Right cardiac atrium (tissue), 5 donors: ENCODE measurements at regions not wholly inside any gene's neighbourhood (a gene's known extent, or its start where the extent isn't known, plus 50 kb on each side); places are given as distances from the start of the nearest gene placed in this dataset.
A peak's percentile ranks its signal among the peaks of the same experiment; 100 is the strongest.

Source experiments
- ATAC-seq, 2 donors: fragments of 200-7000 bp; cut with Tn5 transposase; one replicate each; pipeline versions ENCODE4 v1.8.0 to v1.9.1; 2020; ENCODE audit warnings: moderate library complexity in 2 of 2, mild to moderate bottlenecking in 1 of 2
- DNase-seq, 3 donors: peaks; one replicate each; pipeline ENCODE4 v3.0.0-alpha.2; 2020
- H3K27ac ChIP-seq: one replicate; pipeline ENCODE4 v1.5.1; 2013; ENCODE audit warnings: mild to moderate bottlenecking, low read length, control low read depth, moderate library complexity
- H3K27me3 ChIP-seq: one replicate; pipeline ENCODE4 v1.6.1; 2013; ENCODE audit not compliant: control insufficient read depth, insufficient read depth
- H3K4me1 ChIP-seq: one replicate; pipeline ENCODE4 v1.6.1; 2013; ENCODE audit warnings: low read length; ENCODE audit not compliant: control insufficient read depth, insufficient read depth
- H3K4me3 ChIP-seq: one replicate; pipeline ENCODE4 v1.5.1; 2013; ENCODE audit warnings: low read length, control low read depth
- H3K9me3 ChIP-seq: one replicate; pipeline ENCODE4 v1.6.1; 2013; ENCODE audit warnings: low read length; ENCODE audit not compliant: control insufficient read depth
- WGBS: extraction: QIAGEN DNeasy Blood & Tissue Kit; methylation state at CpG from one replicate; pipeline ENCODE4 v1.1.7; 2013; 5-methylcytosine and 5-hydroxymethylcytosine counted together
- intact Hi-C, 4 donors: fragments of 100-400 bp; cut with DNase I; formaldehyde crosslinking; loops; one replicate each; pipeline versions ENCODE4 v1.11.0 to v1.14.0; 2022 to 2023
- donor health status: healthy with polysubstance abuse.
- donor health status: DM: no; HTN: yes; CAD: no.
- donor health status: DM: no; HTN: no; CAD: no.
- donor health status: DM: no; HTN: yes; CAD: no; lungs with severe emphysema.
- donor health status: DM: yes; HTN: yes; CAD: no.

DNA sequence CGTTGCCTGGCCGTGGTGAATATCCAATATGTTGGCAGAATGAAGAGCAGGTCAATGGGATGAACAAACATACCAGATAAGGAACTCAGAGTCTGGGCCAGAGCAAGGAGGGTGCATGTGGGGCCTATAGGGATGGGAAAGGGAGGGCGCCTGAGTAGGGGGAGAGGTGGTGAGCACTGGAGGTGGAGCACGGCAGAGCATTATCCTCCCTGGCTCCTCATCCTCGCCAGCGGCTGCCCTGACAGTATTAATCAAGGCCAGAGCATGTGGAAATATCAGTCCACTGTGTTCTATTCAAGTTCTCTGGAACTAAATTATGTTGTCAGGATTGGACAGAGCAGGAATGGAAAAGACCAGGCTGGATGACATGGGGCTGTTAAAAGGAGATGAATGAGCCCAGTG, 254.8 kb upstream of the ZMIZ1 start:
- no peaks in the 10 kb centered on the region for H3K4me1 ChIP-seq
- ATAC-seq (no peak), DNase-seq (no peak)
- no peak overlapping the region for H3K4me3 ChIP-seq
- intact Hi-C loops = no loop called here
- no peaks in the 10 kb centered on the region for H3K27me3 ChIP-seq
- 64% methylated on average over 6 of the region's 6 CpGs for WGBS
- no peaks in the 10 kb centered on the region for H3K9me3 ChIP-seq
- no peak overlapping the region for H3K27ac ChIP-seq

- no peak for DNase-seq
- Histone ChIP-seq H3K27me3 (no peaks in the 10 kb centered on the region), H3K27ac (no peak overlapping the region), H3K4me3 (no peak overlapping the region), H3K9me3 (no peaks in the 10 kb centered on the region), H3K4me1 (no peaks in the 10 kb centered on the region)
- 88% methylated on average over 3 of the region's 3 CpGs for WGBS
- no peak for ATAC-seq
- intact Hi-C loops = no loop called here
Observed at GRCh38 chr10:78814407-78814806, 254.4 kb upstream of the ZMIZ1 start.

DNA sequence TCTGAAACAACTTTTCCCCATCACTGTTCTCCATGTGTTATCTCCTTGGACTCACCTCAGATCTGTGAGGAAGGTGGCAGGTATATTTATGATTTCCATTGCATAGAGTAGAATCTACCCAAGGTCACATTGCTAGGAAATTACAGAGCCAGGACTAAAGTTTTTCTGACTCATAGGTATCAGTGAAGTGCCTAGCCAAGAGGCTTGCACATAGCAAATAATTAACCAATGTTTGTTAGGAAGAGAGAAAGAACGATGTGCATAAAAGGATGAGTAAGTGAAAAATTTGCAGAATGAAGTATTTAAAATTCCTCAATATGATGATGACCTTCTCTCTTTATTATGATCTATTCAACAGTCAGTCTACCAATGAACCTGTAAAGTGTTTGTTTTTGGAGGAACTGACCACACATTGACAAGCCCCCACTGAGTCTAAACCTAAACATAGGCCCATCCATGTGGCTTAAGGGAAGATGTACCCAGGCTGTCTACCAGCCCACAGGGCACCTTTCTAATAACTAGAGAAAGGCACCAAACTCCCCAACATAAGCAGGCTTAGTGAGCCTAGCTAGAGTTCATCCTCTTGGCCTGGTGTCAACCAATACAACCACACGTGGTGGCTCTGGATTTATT, 252.9 kb upstream of the ZMIZ1 start:
- no peaks in the 10 kb centered on the region for H3K27me3 ChIP-seq
- H3K4me3 ChIP-seq = no peak overlapping the region
- 75% methylated on average over 2 of the region's 2 CpGs for WGBS
- ATAC-seq (no peak), DNase-seq (no peak)
- H3K4me1 ChIP-seq = no peaks in the 10 kb centered on the region
- no peaks in the 10 kb centered on the region for H3K9me3 ChIP-seq
- intact Hi-C loops = no loop called here
- H3K27ac ChIP-seq = no peak overlapping the region

DNA sequence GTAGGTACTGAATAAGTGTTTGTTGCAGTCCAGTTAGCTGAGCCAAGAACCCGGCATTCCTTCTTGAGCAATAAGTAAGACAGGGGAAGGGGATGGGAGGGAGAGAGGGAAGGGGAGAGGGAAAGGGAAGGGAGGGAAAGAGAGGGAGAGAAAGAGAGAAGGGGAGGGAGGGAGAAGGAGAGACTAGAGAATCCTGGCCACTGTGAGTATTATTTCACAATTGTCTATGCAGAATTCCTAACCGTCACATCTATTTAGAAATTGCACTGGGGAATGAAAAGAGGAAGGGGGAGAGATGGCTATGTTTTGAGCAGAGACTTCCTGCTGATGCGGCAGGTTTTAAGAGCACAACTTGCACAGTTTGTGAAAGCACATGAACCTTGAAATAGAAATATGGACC, 251.4 kb upstream of the ZMIZ1 start:
- intact Hi-C loops = no loop called here
- Histone ChIP-seq H3K9me3 (no peaks in the 10 kb centered on the region), H3K4me3 (no peak overlapping the region), H3K27me3 (no peaks in the 10 kb centered on the region), H3K4me1 (no peaks in the 10 kb centered on the region), H3K27ac (no peak overlapping the region)
- DNase-seq (no peak), ATAC-seq (peak; percentile 68 to 74)
- 40% methylated on average over 3 of the region's 3 CpGs for WGBS

DNA sequence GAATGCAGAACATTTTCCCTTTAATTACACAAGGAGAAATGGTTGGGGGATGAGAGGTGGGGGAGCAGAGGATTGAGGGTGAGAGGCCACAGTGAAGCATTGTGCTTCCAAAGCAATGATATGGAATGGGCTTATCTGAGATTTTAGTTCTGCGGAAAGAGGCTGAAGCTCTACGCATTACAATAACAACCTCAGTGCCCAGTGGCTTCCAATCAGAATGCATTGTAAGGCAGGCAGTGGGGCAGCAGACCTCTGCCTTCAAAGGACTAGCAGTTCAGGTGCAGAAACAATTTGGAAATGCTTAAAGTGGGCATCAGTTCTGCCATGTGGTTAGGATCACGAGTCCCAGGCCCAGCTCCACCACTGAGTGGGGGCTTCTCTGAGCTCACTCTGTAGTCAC, 251.0 kb upstream of the ZMIZ1 start:
- WGBS = 81% methylated on average over 3 of the region's 3 CpGs
- no peak overlapping the region for H3K27ac ChIP-seq
- DNase-seq = no peak
- H3K27me3 ChIP-seq = no peaks in the 10 kb centered on the region
- intact Hi-C loops = no loop called here
- no peak overlapping the region for H3K4me3 ChIP-seq
- H3K9me3 ChIP-seq = no peaks in the 10 kb centered on the region
- ATAC-seq = no peak
- H3K4me1 ChIP-seq = no peaks in the 10 kb centered on the region

GRCh38 chr10:78819361-78820006, 249.3 kb upstream of the ZMIZ1 start:
- Histone ChIP-seq H3K4me3 (no peak overlapping the region), H3K9me3 (no peaks in the 10 kb centered on the region), H3K27me3 (no peaks in the 10 kb centered on the region), H3K27ac (no peak overlapping the region), H3K4me1 (no peaks in the 10 kb centered on the region)
- no peak for ATAC-seq
- intact Hi-C loops = no loop called here
- DNase-seq = no peak
- 93% methylated on average over 7 of the region's 7 CpGs for WGBS

DNA sequence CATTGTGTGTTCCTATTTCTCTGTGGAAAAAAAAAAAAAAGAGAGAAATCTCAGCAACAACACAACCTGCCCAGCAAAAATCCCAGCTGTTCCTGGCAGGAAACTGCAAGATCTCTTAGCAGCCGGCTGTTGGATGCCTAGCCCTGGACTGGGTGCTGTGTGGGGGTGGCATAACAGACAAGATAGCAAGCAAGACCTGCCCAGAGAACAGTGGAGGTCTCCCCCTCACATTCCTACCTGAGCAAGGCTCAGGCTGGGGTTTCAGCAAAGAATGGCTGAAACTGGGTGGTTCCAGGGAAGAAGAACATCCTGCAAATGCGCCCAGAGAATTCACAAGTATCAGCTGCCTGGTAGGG, 248.8 kb upstream of the ZMIZ1 start:
- Histone ChIP-seq H3K4me3 (no peak overlapping the region), H3K27ac (no peak overlapping the region), H3K27me3 (no peaks in the 10 kb centered on the region), H3K4me1 (no peaks in the 10 kb centered on the region), H3K9me3 (no peaks in the 10 kb centered on the region)
- DNase-seq = no peak
- intact Hi-C loops = no loop called here
- no peak for ATAC-seq
- WGBS = 55% methylated on average over 2 of the region's 2 CpGs

- H3K9me3 ChIP-seq = no peaks in the 10 kb centered on the region
- no peak for DNase-seq
- no peaks in the 10 kb centered on the region for H3K27me3 ChIP-seq
- intact Hi-C loops = no loop called here
- no peak overlapping the region for H3K27ac ChIP-seq
- H3K4me1 ChIP-seq = no peaks in the 10 kb centered on the region
- WGBS = 68% methylated on average over 4 of the region's 4 CpGs
- no peak for ATAC-seq
- H3K4me3 ChIP-seq = no peak overlapping the region
Observed at GRCh38 chr10:78821052-78821451, 247.7 kb upstream of the ZMIZ1 start.

- 80% methylated on average over 24 of the region's 24 CpGs for WGBS
- Histone ChIP-seq H3K4me3 (no peak overlapping the region), H3K4me1 (no peaks in the 10 kb centered on the region), H3K9me3 (peaks cover 2% of the 10 kb centered on the region), H3K27me3 (no peaks in the 10 kb centered on the region), H3K27ac (no peak overlapping the region)
- no peak for DNase-seq
- intact Hi-C loops = no loop called here
- no peak for ATAC-seq
Observed at GRCh38 chr10:78828647-78829539, 239.9 kb upstream of the ZMIZ1 start.

DNA sequence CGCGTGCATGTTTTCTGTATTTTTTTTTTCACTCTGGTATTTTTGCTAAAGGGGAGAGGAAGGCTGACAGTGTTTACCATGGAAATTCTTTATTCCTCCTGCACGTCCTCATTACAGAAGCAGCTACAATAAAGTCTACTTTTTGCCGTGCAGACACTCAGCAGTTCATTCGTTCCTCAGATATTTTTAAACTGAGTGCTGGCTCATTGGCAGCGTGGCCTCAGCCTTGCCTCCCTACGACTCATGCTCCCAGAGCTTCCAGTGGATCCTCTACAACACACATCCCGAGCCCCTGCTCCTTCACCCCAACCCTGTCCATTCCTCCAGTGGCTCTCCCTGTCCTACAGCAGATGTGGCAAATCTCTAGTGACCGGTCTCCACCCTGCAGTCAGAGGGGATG, 239.2 kb upstream of the ZMIZ1 start:
- 51% methylated on average over 9 of the region's 9 CpGs for WGBS
- DNase-seq (no peak), ATAC-seq (no peak)
- Histone ChIP-seq H3K4me1 (no peaks in the 10 kb centered on the region), H3K4me3 (no peak overlapping the region), H3K9me3 (peaks cover 2% of the 10 kb centered on the region), H3K27ac (no peak overlapping the region), H3K27me3 (no peaks in the 10 kb centered on the region)
- intact Hi-C loops = no loop called here
